HepG2 (cell line): ENCODE measurements at regions not wholly inside any gene's neighbourhood (a gene's known extent, or its start where the extent isn't known, plus 50 kb on each side); places are given as distances from the start of the nearest gene placed in this dataset.
A peak's percentile ranks its signal among the peaks of the same experiment; 100 is the strongest.

ENCODE experiments used
- ATAC-seq: fragments of 200-7000 bp; cut with Tn5 transposase; 3 replicates; pipeline ENCODE4 v1.9.1; 2020; ENCODE audit warnings: mild to moderate bottlenecking, moderate library complexity
- BruUV-seq: library from RNA; stranded (reverse); fragments of 400-500 nt; replicated peaks from 2 replicates; lab custom pipeline; 2021; lab: Mats Ljungman, UMichigan
- CTCF ChIA-PET: fragments of 300-600 bp; formaldehyde crosslinking; extraction: SDS; loops from one replicate; lab custom pipeline; 2021; ENCODE audit warnings: low total read pairs, inconsistent platforms, low intra/inter-chr PET ratio; lab: Yijun Ruan, JAX
- POLR2A ChIA-PET: fragments of 350-600 bp; sonication (Branson Sonifier 250); formaldehyde crosslinking; loops from one replicate; lab custom pipeline; 2020; ENCODE audit warnings: antibody characterized with exemption, inconsistent platforms; lab: Yijun Ruan, JAX
- DNase-seq: peaks from one replicate; pipeline ENCODE4 v3.0.0-alpha.2; 2015; ENCODE audit warnings: low spot score
- FAIRE-seq: peaks from 3 replicates; lab custom pipeline; 2011; peaks lifted over from hg19 to GRCh38; lab: Jason Lieb, UNC
- H2AFZ ChIP-seq: one replicate; pipeline ENCODE4 v1.6.1; 2011; ENCODE audit warnings: low read length, inconsistent platforms
- H3K27ac ChIP-seq: fragments of 300-600 bp; 3 replicates; pipeline ENCODE4 v1.8.0; 2011; ENCODE audit warnings: mixed run types, mild to moderate bottlenecking, mixed read lengths, low read length, inconsistent platforms; ENCODE audit not compliant: insufficient read depth; ENCODE audit errors: extremely low read length
- H3K27me3 ChIP-seq, 2 experiments: fragments of 200-600 bp in 1 of 2; 2 replicates in 1 of 2; 3 replicates in 1 of 2; pipeline versions ENCODE4 v1.6.0 to v1.8.0; 2011; ENCODE audit warnings: low read length in 2 of 2, mild to moderate bottlenecking in 2 of 2, moderate library complexity in 2 of 2, inconsistent platforms in 1 of 2; ENCODE audit not compliant: insufficient read depth in 2 of 2, control insufficient read depth in 1 of 2
- H3K36me3 ChIP-seq, 2 experiments: fragments of 200-600 bp in 1 of 2; replicated peaks in 1 of 2; 2 replicates in 1 of 2; 3 replicates in 1 of 2; pipeline versions ENCODE4 v1.5.1 to v1.8.0; 2011; ENCODE audit warnings: low read length in 2 of 2, inconsistent platforms in 1 of 2; ENCODE audit not compliant: insufficient read depth in 2 of 2, control insufficient read depth in 1 of 2
- H3K4me1 ChIP-seq: 2 replicates; pipeline ENCODE4 v1.5.1; 2012; ENCODE audit warnings: low read length, inconsistent platforms; ENCODE audit not compliant: insufficient read depth
- H3K4me2 ChIP-seq: 2 replicates; pipeline ENCODE4 v1.6.0; 2011; ENCODE audit warnings: low read depth, low read length, inconsistent platforms
- H3K4me3 ChIP-seq, 3 experiments: fragments of 200-600 bp in 1 of 3; sonication (generic), shearing (Covaris generic) in 1 of 3; replicated peaks in 1 of 3; 2 replicates each; pipeline ENCODE4 v1.5.1; 2011 to 2016; ENCODE audit warnings: low read length in 3 of 3, inconsistent platforms in 2 of 3, low read depth in 2 of 3, mild to moderate bottlenecking in 2 of 3, control low read depth in 1 of 3, mixed read lengths in 1 of 3; ENCODE audit not compliant: insufficient read depth in 1 of 3
- H3K79me2 ChIP-seq: one replicate; pipeline ENCODE4 v1.6.1; 2011; ENCODE audit warnings: low read length, inconsistent platforms; ENCODE audit not compliant: insufficient read depth
- H3K9ac ChIP-seq: 2 replicates; pipeline ENCODE4 v1.6.0; 2011; ENCODE audit warnings: mild to moderate bottlenecking, low read depth, low read length, inconsistent platforms; ENCODE audit not compliant: insufficient read depth
- H3K9me3 ChIP-seq: 2 replicates; pipeline ENCODE4 v1.5.1; 2012; ENCODE audit warnings: mild to moderate bottlenecking, low read length
- H4K20me1 ChIP-seq: 2 replicates; pipeline ENCODE4 v1.6.0; 2011; ENCODE audit warnings: inconsistent platforms, mild to moderate bottlenecking, low read length, moderate library complexity; ENCODE audit not compliant: insufficient read depth
- CEBPB ChIP-seq: IDR thresholded peaks from 2 replicates; pipeline ENCODE4 v1.6.1; 2011; ENCODE audit warnings: low read depth, low read length, improper control_type of control experiment, borderline replicate concordance
- ZNF33A ChIP-seq: sonication (generic); formaldehyde crosslinking; IDR thresholded peaks from 2 replicates; pipeline ENCODE4 v1.5.1; 2020; ENCODE audit warnings: missing genetic modification reagents, mild to moderate bottlenecking, moderate library complexity, borderline replicate concordance
- ZNF691 ChIP-seq: sonication (generic); formaldehyde crosslinking; IDR thresholded peaks from 2 replicates; pipeline ENCODE4 v1.4.0; 2020; ENCODE audit warnings: missing genetic modification reagents, low read depth, mild to moderate bottlenecking, borderline replicate concordance
- WGBS: methylation state at CpG from one replicate; pipeline ENCODE4 v1.1.6; 2017; ENCODE audit warnings: low lambda C conversion rate; 5-methylcytosine and 5-hydroxymethylcytosine counted together
- in situ Hi-C: cut with HindIII; loops from 2 replicates; pipeline ENCODE4 v1.10.0; 2017; ENCODE audit warnings: low pct_unique_long_range_greater_than_20kb; ENCODE audit not compliant: extremely low pct_ligation_motif_present
- intact Hi-C: fragments of 100-400 bp; cut with micrococcal nuclease; formaldehyde crosslinking; loops from one replicate; pipeline ENCODE4 v1.10.0; 2022; ENCODE audit not compliant: unreplicated experiment

DNA sequence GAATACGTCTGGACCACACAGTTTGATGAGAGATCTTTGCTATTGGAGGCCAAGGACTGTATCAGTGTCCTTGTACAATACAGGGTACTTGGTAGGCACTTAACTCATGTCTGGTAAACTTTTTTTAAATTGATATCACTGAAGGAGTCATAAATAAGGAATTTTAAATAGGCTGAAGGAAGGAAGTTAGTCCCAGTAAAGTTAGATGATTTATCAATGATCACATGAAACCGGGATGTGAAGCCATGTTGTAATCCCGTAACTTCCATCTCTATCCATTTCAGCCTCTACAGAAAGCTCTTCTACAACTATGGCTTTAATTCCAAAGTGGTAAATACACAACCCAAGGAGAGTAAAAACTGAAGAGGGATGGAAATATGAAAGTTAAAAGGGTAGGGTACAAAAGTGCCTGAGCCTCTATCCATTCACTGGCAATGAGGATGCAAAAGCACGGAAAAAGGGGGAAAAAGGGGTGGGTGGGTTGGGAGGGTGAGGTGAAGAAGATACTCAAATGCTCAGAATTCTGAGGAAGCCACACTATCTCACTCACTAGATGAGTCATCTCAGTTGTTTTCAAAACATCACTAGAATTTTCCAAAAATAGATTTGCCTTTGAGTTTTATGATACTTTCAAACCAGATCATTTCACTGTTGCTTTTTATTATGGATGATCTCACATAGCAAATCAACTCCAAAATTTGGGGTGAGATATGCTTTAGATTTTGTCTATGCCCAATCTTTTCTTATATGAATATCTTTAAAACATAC lies 1053.5 kb downstream of the NR2F1-AS1 start (continued):
- TF ChIP-seq ZNF33A (CRISPR knock-in tag) = no peak

DNA sequence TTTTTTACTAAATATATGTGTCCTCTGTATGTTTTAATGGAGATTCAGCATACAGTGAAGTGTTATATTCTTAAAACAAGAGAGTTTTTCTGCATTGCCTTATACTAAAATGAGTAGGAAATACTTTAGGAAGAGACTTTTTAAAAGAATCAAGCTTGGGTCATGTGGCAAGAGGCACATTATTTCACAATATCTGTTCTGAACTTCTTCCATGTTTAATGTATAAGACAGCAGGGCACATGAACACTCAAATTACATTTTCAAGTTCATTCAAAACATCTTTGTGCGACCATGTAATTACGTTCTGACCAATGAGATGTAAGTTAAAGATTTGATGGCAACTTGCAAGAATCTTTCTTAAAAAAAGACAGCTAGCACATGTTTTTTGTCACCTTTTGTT lies 1055.9 kb downstream of the NR2F1-AS1 start:
- 29% methylated on average over 2 of the region's 2 CpGs for whole genome bisulfite sequencing
- DNase-seq (no peak), ATAC-seq (no peak), FAIRE-seq (no peak)
- no peaks in the 10 kb centered on the region for H3K36me3 ChIP-seq
- intact Hi-C loops (no loop called here), in situ Hi-C loops (no loop called here)
- no peak overlapping the region for H3K4me3 ChIP-seq
- H3K4me2 ChIP-seq = no peak overlapping the region
- H3K79me2 ChIP-seq = no peaks in the 10 kb centered on the region
- no peaks in the 10 kb centered on the region for H3K4me1 ChIP-seq
- TF ChIP-seq ZNF691 (CRISPR knock-in tag) (no peak), CEBPB (peak; percentile 48; the same call in 1 of the 2 replicates)
- CTCF ChIA-PET = no interaction called here
- no peaks in the 10 kb centered on the region for H4K20me1 ChIP-seq
- no peak overlapping the region for H2AFZ ChIP-seq
- no peak overlapping the region for H3K27ac ChIP-seq
- no peak overlapping the region for H3K9ac ChIP-seq
- no peaks in the 10 kb centered on the region for H3K9me3 ChIP-seq
- H3K27me3 ChIP-seq = no peaks in the 10 kb centered on the region
- POLR2A ChIA-PET = no interaction called here
- BruUV-seq = no TSS peak
